Smooth muscle cell (in vitro differentiated cells): ENCODE measurements at regions not wholly inside any gene's neighbourhood (a gene's known extent, or its start where the extent isn't known, plus 50 kb on each side); places are given as distances from the start of the nearest gene placed in this dataset.
"Not testable (repeated sequence)": the region's sequence is repeated elsewhere in the genome, so short reads cannot be mapped to it uniquely, and the experiment has no call there.

Experiments
- DNase-seq: peaks from one replicate; lab custom pipeline; 2025; ENCODE audit not compliant: unreplicated experiment; lab: John Stamatoyannopoulos, UW
- H2AFZ ChIP-seq: fragments of 200-600 bp; sonication (generic); 2 replicates; pipeline ENCODE4 v1.6.0; 2016; ENCODE audit warnings: antibody characterized with exemption, low read depth, mild to moderate bottlenecking
- H3F3A ChIP-seq: fragments of 200-600 bp; sonication (generic); 2 replicates; pipeline ENCODE4 v1.6.0; 2017; ENCODE audit warnings: antibody characterized with exemption, low read depth
- H3K27ac ChIP-seq: fragments of 200-600 bp; sonication (generic); 2 replicates; pipeline ENCODE4 v1.5.1; 2016; ENCODE audit warnings: low read depth, mild to moderate bottlenecking
- H3K27me3 ChIP-seq: fragments of 200-600 bp; sonication (generic); 2 replicates; pipeline ENCODE4 v1.6.1; 2016; ENCODE audit warnings: low read depth, mild to moderate bottlenecking
- H3K36me3 ChIP-seq: fragments of 200-600 bp; sonication (generic); 2 replicates; pipeline ENCODE4 v1.5.1; 2016; ENCODE audit warnings: low read depth
- H3K4me1 ChIP-seq: fragments of 200-600 bp; sonication (generic); 2 replicates; pipeline ENCODE4 v1.5.1; 2016; ENCODE audit warnings: low read depth
- H3K4me2 ChIP-seq: fragments of 200-600 bp; sonication (generic); 2 replicates; pipeline ENCODE4 v1.6.0; 2016; ENCODE audit warnings: mild to moderate bottlenecking
- H3K4me3 ChIP-seq: fragments of 200-600 bp; sonication (generic); 2 replicates; pipeline ENCODE4 v1.5.1; 2016; ENCODE audit warnings: mild to moderate bottlenecking
- H3K79me2 ChIP-seq: fragments of 200-600 bp; sonication (generic); 2 replicates; pipeline ENCODE4 v1.6.0; 2016; ENCODE audit warnings: low read depth, mild to moderate bottlenecking
- H3K9ac ChIP-seq: fragments of 200-600 bp; sonication (generic); 2 replicates; pipeline ENCODE4 v1.6.0; 2016; ENCODE audit warnings: low read depth
- H3K9me3 ChIP-seq: fragments of 200-600 bp; sonication (generic); replicated peaks from 2 replicates; pipeline ENCODE4 v1.5.1; 2016; ENCODE audit warnings: low read depth
- H4K20me1 ChIP-seq: fragments of 200-600 bp; sonication (generic); 2 replicates; pipeline ENCODE4 v1.6.0; 2016; ENCODE audit warnings: low read depth
- WGBS: methylation state at CpG from one replicate; pipeline ENCODE4 v1.1.7; 2016; ENCODE audit warnings: low lambda C conversion rate; 5-methylcytosine and 5-hydroxymethylcytosine counted together
- TF ChIP-seq, protein P1 (sequence below): fragments of 200-600 bp; sonication (generic); IDR thresholded peaks from 2 replicates; pipeline ENCODE4 v1.5.1; 2017; ENCODE audit warnings: borderline replicate concordance, mild to moderate bottlenecking, antibody characterized with exemption; ENCODE audit not compliant: insufficient read depth, poor library complexity, severe bottlenecking

GRCh38 chr2:47719099-47719498, 63.8 kb upstream of the MSH6 start:
- no peaks in the 10 kb centered on the region for H3F3A ChIP-seq
- no peak overlapping the region for H3K4me2 ChIP-seq
- no peak overlapping the region for H3K4me3 ChIP-seq
- H3K9me3 ChIP-seq: no peaks in the 10 kb centered on the region
- 92% methylated on average over 4 of the region's 4 CpGs for WGBS
- TF ChIP-seq, protein P1, sequence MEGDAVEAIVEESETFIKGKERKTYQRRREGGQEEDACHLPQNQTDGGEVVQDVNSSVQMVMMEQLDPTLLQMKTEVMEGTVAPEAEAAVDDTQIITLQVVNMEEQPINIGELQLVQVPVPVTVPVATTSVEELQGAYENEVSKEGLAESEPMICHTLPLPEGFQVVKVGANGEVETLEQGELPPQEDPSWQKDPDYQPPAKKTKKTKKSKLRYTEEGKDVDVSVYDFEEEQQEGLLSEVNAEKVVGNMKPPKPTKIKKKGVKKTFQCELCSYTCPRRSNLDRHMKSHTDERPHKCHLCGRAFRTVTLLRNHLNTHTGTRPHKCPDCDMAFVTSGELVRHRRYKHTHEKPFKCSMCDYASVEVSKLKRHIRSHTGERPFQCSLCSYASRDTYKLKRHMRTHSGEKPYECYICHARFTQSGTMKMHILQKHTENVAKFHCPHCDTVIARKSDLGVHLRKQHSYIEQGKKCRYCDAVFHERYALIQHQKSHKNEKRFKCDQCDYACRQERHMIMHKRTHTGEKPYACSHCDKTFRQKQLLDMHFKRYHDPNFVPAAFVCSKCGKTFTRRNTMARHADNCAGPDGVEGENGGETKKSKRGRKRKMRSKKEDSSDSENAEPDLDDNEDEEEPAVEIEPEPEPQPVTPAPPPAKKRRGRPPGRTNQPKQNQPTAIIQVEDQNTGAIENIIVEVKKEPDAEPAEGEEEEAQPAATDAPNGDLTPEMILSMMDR: no peak
- no peaks in the 10 kb centered on the region for H3K79me2 ChIP-seq
- H4K20me1 ChIP-seq: no peaks in the 10 kb centered on the region
- no peak overlapping the region for H3K9ac ChIP-seq
- DNase-seq: no peak
- H3K27me3 ChIP-seq: no peaks in the 10 kb centered on the region
- H2AFZ ChIP-seq: no peak overlapping the region
- no peak overlapping the region for H3K27ac ChIP-seq
- peaks cover under 1% of the 10 kb centered on the region for H3K4me1 ChIP-seq
- no peaks in the 10 kb centered on the region for H3K36me3 ChIP-seq

- H3K4me2 ChIP-seq, H3K36me3 ChIP-seq, DNase-seq, H3K27me3 ChIP-seq, H3K4me3 ChIP-seq, H3K9ac ChIP-seq, H2AFZ ChIP-seq, H3F3A ChIP-seq, H3K79me2 ChIP-seq, H3K27ac ChIP-seq, H3K9me3 ChIP-seq, H4K20me1 ChIP-seq, H3K4me1 ChIP-seq: not testable (repeated sequence)
- 94% methylated on average over 7 of the region's 7 CpGs for WGBS
These were observed 66.6 kb upstream of the MSH6 start for GRCh38 chr2:47716307-47716706.

GRCh38 chr2:47715552-47715951, 67.4 kb upstream of the MSH6 start:
- Histone ChIP-seq H3K4me3 (no peak overlapping the region), H4K20me1 (no peaks in the 10 kb centered on the region), H3K27me3 (no peaks in the 10 kb centered on the region), H3K4me1 (no peaks in the 10 kb centered on the region), H3K9ac (no peak overlapping the region), H3K4me2 (no peak overlapping the region), H3K9me3 (no peaks in the 10 kb centered on the region), H3K36me3 (no peaks in the 10 kb centered on the region), H3F3A (no peaks in the 10 kb centered on the region), H3K27ac (no peak overlapping the region), H2AFZ (no peak overlapping the region), H3K79me2 (no peaks in the 10 kb centered on the region)
- TF ChIP-seq, protein P1: no peak
- no peak for DNase-seq
- WGBS: 95% methylated on average over 7 of the region's 7 CpGs

DNA sequence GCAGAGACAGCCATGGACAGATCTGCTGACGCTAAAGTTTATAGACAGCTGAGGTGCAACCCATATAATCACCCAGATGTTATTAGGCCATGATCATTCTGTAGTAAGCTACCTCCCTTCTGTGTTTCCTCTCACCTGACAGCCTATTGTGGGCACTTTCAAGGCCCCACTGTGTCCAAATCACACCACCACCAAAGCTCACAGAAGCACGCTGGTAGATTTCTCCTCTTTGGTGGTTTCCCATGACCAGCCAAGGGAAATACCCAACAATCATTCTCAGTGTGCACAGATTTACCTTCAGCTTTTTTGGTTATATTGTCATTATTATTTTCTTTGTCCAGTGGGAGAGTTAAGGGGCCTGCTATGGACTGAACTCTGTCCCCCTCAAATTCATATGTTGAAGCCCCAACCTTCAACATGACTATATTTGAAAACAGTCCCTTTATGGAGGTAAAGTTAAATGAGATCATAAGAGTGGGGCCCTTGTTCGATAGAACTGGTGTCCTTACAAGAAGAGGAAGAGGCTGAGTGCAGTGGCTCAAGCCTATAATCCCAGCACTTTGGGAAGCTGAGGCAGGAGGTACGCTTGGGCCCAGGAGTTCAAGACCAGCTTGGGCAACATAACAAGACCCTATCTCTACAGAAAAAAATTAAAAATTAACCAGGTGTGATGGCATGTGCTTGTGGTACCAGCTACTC, 74.0 kb upstream of the MSH6 start:
- H3K4me1 ChIP-seq: no peaks in the 10 kb centered on the region
- H2AFZ ChIP-seq: no peak overlapping the region
- no peaks in the 10 kb centered on the region for H3K9me3 ChIP-seq
- no peaks in the 10 kb centered on the region for H3F3A ChIP-seq
- H4K20me1 ChIP-seq: no peaks in the 10 kb centered on the region
- TF ChIP-seq, protein P1: no peak
- no peak overlapping the region for H3K4me3 ChIP-seq
- no peak overlapping the region for H3K27ac ChIP-seq
- no peaks in the 10 kb centered on the region for H3K36me3 ChIP-seq
- no peak for DNase-seq
- WGBS: 91% methylated on average over 4 of the region's 4 CpGs
- H3K9ac ChIP-seq: no peak overlapping the region
- H3K4me2 ChIP-seq: no peak overlapping the region
- no peaks in the 10 kb centered on the region for H3K79me2 ChIP-seq
- H3K27me3 ChIP-seq: no peaks in the 10 kb centered on the region
